ENCODE measurements at regions not wholly inside any gene's neighbourhood (a gene's known extent, or its start where the extent isn't known, plus 50 kb on each side); places are given as distances from the start of the nearest gene placed in this dataset.

- ChIA-PET POLR2A (interaction anchor here (0.7 kb wide), 1 partner anchor 367 kb away, joined by 3 read pairs; no protein-coding TSS in a partner anchor), CTCF (no interaction called here)
- peaks cover 7% of the 10 kb centered on the region for H3K9me3 Mint-ChIP-seq (ENCODE audit: unreplicated experiment)
- no peaks in the 10 kb centered on the region for H3K36me3 Mint-ChIP-seq (ENCODE audit: insufficient read depth, unreplicated experiment)
- no TSS peak for BruUV-seq (replicated peaks)
- TF ChIP-seq, protein P1, sequence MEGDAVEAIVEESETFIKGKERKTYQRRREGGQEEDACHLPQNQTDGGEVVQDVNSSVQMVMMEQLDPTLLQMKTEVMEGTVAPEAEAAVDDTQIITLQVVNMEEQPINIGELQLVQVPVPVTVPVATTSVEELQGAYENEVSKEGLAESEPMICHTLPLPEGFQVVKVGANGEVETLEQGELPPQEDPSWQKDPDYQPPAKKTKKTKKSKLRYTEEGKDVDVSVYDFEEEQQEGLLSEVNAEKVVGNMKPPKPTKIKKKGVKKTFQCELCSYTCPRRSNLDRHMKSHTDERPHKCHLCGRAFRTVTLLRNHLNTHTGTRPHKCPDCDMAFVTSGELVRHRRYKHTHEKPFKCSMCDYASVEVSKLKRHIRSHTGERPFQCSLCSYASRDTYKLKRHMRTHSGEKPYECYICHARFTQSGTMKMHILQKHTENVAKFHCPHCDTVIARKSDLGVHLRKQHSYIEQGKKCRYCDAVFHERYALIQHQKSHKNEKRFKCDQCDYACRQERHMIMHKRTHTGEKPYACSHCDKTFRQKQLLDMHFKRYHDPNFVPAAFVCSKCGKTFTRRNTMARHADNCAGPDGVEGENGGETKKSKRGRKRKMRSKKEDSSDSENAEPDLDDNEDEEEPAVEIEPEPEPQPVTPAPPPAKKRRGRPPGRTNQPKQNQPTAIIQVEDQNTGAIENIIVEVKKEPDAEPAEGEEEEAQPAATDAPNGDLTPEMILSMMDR (IDR thresholded peaks at IDR 0.05; ENCODE audit: unreplicated experiment), result no peak
- H3K4me1 Mint-ChIP-seq (ENCODE audit: insufficient read depth, unreplicated experiment), result peaks cover 15% of the 10 kb centered on the region
- DNase-seq (ENCODE audit: unreplicated experiment), result no peak
- H3K27ac Mint-ChIP-seq (ENCODE audit: low read depth, unreplicated experiment), result no peak overlapping the region
- H3K4me3 Mint-ChIP-seq (ENCODE audit: unreplicated experiment), result no peak overlapping the region
- intact Hi-C loops (cut with micrococcal nuclease), result no loop called here
- no peaks in the 10 kb centered on the region for H3K27me3 Mint-ChIP-seq (ENCODE audit: insufficient read depth, unreplicated experiment)
Observed at GRCh38 chr13:75137911-75138571, 343.9 kb downstream of the TBC1D4 start.

- BruUV-seq (replicated peaks), result no TSS peak
- Mint-ChIP-seq H3K4me1 (ENCODE audit: insufficient read depth, unreplicated experiment) (peaks cover 15% of the 10 kb centered on the region), H3K36me3 (ENCODE audit: insufficient read depth, unreplicated experiment) (no peaks in the 10 kb centered on the region), H3K27me3 (ENCODE audit: insufficient read depth, unreplicated experiment) (no peaks in the 10 kb centered on the region), H3K9me3 (ENCODE audit: unreplicated experiment) (peaks cover 7% of the 10 kb centered on the region), H3K27ac (ENCODE audit: low read depth, unreplicated experiment) (peak overlapping the region; percentile 59), H3K4me3 (ENCODE audit: unreplicated experiment) (no peak overlapping the region)
- TF ChIP-seq, protein P1 (IDR thresholded peaks at IDR 0.05; ENCODE audit: unreplicated experiment), result no peak
- POLR2A ChIA-PET, result no interaction called here
- no peak for DNase-seq (ENCODE audit: unreplicated experiment)
- CTCF ChIA-PET, result interaction anchor here (0.7 kb wide), 1 partner anchor 105 kb away, joined by 4 read pairs; no protein-coding TSS in a partner anchor
- intact Hi-C loops (cut with micrococcal nuclease), result no loop called here
Observed at GRCh38 chr13:75136151-75136550, 345.8 kb downstream of the TBC1D4 start.

DNA sequence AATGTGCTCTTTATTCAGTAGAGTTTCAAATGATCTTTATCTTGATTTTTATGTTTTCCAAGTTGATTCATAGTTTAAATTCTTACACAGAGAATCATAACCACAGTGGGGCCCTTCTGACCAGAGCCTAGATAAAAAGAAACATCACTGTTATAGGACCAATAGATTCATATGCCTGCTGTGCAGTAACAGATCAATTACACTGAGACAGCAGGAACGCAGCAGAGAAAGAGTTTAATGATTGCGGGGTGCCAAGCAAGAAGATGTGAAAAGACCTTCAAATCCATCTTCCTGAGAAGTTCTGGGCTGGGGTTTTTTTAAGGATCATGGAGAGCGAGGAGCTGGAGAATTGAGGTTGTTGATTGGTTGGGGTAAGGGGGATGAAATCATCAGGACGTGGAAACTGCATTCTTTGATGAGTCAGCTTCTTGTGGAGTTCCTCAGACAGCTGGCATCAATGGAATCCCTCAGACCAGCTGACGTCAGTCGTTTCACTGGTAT, 346.6 kb downstream of the TBC1D4 start:
- ChIA-PET CTCF (interaction anchor here (0.7 kb wide), 1 partner anchor 104 kb away, joined by 4 read pairs; no protein-coding TSS in a partner anchor), POLR2A (no interaction called here)
- Mint-ChIP-seq H3K4me1 (ENCODE audit: insufficient read depth, unreplicated experiment) (peaks cover 15% of the 10 kb centered on the region), H3K27me3 (ENCODE audit: insufficient read depth, unreplicated experiment) (no peaks in the 10 kb centered on the region), H3K36me3 (ENCODE audit: insufficient read depth, unreplicated experiment) (no peaks in the 10 kb centered on the region), H3K27ac (ENCODE audit: low read depth, unreplicated experiment) (peak overlapping the region; percentile 59), H3K9me3 (ENCODE audit: unreplicated experiment) (peaks cover 7% of the 10 kb centered on the region), H3K4me3 (ENCODE audit: unreplicated experiment) (no peak overlapping the region)
- intact Hi-C loops (cut with micrococcal nuclease), result no loop called here
- DNase-seq (ENCODE audit: unreplicated experiment), result peak; percentile 57
- BruUV-seq (replicated peaks), result no TSS peak
- TF ChIP-seq, protein P1 (IDR thresholded peaks at IDR 0.05; ENCODE audit: unreplicated experiment), result no peak

DNA sequence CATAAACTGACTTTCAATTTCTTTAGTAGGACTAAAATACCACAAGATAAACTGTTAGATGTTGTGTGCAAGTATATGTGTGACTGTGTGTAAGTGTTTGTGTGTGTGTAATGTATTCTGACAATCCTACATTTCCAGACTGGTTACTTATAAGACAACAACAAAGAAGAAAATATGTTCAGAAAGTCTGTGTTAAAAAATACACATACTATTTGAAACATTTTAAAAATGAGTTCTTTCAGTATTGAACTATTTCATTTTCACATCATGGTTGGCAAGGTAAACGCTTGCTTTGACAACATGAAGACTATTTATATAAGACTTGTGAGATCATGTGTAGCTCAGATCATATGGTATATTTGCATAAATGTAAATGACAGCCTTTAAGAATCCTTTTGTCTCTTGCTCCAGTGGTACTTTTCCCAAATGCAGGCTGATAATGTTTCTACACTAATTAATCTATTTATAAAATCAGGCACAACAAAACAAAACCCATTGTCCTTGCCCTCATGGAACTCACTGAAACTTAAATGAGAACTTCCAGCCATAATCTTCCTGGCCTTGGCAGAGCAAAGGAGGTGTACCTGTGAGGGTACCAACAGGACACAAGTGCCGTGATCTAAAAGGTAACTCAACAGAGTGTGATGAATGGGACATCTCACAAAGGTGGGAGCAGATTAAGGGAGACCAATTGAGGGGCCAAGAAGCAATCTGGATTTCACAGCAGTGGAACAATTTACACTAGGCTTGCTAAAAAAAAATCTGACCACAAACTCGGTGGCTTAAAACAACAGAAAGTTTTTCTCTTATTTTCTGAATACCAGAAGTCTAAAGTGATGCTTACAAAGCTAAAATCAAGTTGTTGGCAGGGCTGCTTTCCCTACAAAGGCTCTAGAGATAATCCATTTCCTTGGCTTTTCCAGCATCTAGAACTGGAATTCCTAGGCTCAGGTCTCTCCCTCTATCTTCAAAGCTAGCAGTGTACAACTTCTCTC, 349.0 kb downstream of the TBC1D4 start:
- intact Hi-C loops (cut with micrococcal nuclease), result no loop called here
- H3K27me3 Mint-ChIP-seq (ENCODE audit: insufficient read depth, unreplicated experiment), result no peaks in the 10 kb centered on the region
- POLR2A ChIA-PET, result no interaction called here
- TSS peak; percentile 96 for BruUV-seq (replicated peaks)
- peaks cover 15% of the 10 kb centered on the region for H3K4me1 Mint-ChIP-seq (ENCODE audit: insufficient read depth, unreplicated experiment)
- CTCF ChIA-PET, result interaction anchor here (0.6 kb wide), 1 partner anchor 840 kb away, joined by 3 read pairs; no protein-coding TSS in a partner anchor
- no peak overlapping the region for H3K27ac Mint-ChIP-seq (ENCODE audit: low read depth, unreplicated experiment)
- peak; percentile 24 for DNase-seq (ENCODE audit: unreplicated experiment)
- H3K9me3 Mint-ChIP-seq (ENCODE audit: unreplicated experiment), result peaks cover 7% of the 10 kb centered on the region
- no peak overlapping the region for H3K4me3 Mint-ChIP-seq (ENCODE audit: unreplicated experiment)
- H3K36me3 Mint-ChIP-seq (ENCODE audit: insufficient read depth, unreplicated experiment), result no peaks in the 10 kb centered on the region
- TF ChIP-seq, protein P1 (IDR thresholded peaks at IDR 0.05; ENCODE audit: unreplicated experiment), result no peak
